ENCODE measurements at regions not wholly inside any gene's neighbourhood (a gene's known extent, or its start where the extent isn't known, plus 50 kb on each side); places are given as distances from the start of the nearest gene placed in this dataset.
A peak's percentile ranks its signal among the peaks of the same experiment; 100 is the strongest.

GRCh38 chr2:217146956-217147355, 287.1 kb upstream of the TNP1 start:
- no peak for FAIRE-seq
- DNase-seq (ENCODE audit: low spot score) = no peak

GRCh38 chr2:217142649-217143266, 282.9 kb upstream of the TNP1 start:
- DNase-seq (ENCODE audit: low spot score) = no peak
- no peak for FAIRE-seq

- FAIRE-seq = no peak
- no peak for DNase-seq (ENCODE audit: low spot score)
Observed at GRCh38 chr2:217138284-217138683, 278.4 kb upstream of the TNP1 start.

- DNase-seq (ENCODE audit: low spot score) (no peak), FAIRE-seq (no peak)
Observed at GRCh38 chr2:217127744-217128143, 267.9 kb upstream of the TNP1 start.

GRCh38 chr2:217125014-217125413, 265.1 kb upstream of the TNP1 start:
- no peak for FAIRE-seq
- no peak for DNase-seq (ENCODE audit: low spot score)

- FAIRE-seq = no peak
- DNase-seq (ENCODE audit: low spot score) = no peak
Observed at GRCh38 chr2:217124050-217124449, 264.2 kb upstream of the TNP1 start.

GRCh38 chr2:217121565-217121964, 261.7 kb upstream of the TNP1 start:
- FAIRE-seq (no peak), DNase-seq (ENCODE audit: low spot score) (no peak)

GRCh38 chr2:217120429-217120828, 260.6 kb upstream of the TNP1 start:
- DNase-seq (ENCODE audit: low spot score) (no peak), FAIRE-seq (no peak)

GRCh38 chr2:217118559-217119284, 258.9 kb upstream of the TNP1 start:
- FAIRE-seq = no peak
- no peak for DNase-seq (ENCODE audit: low spot score)

- DNase-seq (ENCODE audit: low spot score) = no peak
- no peak for FAIRE-seq
Observed at GRCh38 chr2:217117523-217117922, 257.7 kb upstream of the TNP1 start.

- no peak for DNase-seq (ENCODE audit: low spot score)
- FAIRE-seq = no peak
Observed at GRCh38 chr2:217116610-217117009, 256.7 kb upstream of the TNP1 start.

- DNase-seq (ENCODE audit: low spot score) (no peak), FAIRE-seq (no peak)
Observed at GRCh38 chr2:217114117-217114516, 254.3 kb upstream of the TNP1 start.

- no peak for FAIRE-seq
- no peak for DNase-seq (ENCODE audit: low spot score)
Observed at GRCh38 chr2:217113491-217113890, 253.6 kb upstream of the TNP1 start.

GRCh38 chr2:217110550-217110949, 250.7 kb upstream of the TNP1 start:
- DNase-seq (ENCODE audit: low spot score) = no peak
- FAIRE-seq = no peak

- DNase-seq (ENCODE audit: low spot score) (no peak), FAIRE-seq (no peak)
Observed at GRCh38 chr2:217108575-217109027, 248.7 kb upstream of the TNP1 start.

GRCh38 chr2:217108086-217108485, 248.2 kb upstream of the TNP1 start:
- no peak for FAIRE-seq
- DNase-seq (ENCODE audit: low spot score) = peak; percentile 22

GRCh38 chr2:217107480-217107879, 247.6 kb upstream of the TNP1 start:
- FAIRE-seq (no peak), DNase-seq (ENCODE audit: low spot score) (no peak)

GRCh38 chr2:217106650-217107014, 246.8 kb upstream of the TNP1 start:
- FAIRE-seq (peak; percentile 32), DNase-seq (ENCODE audit: low spot score) (peak; percentile 46)

GRCh38 chr2:217105733-217106649, 246.1 kb upstream of the TNP1 start:
- peak; percentile 85 for DNase-seq (ENCODE audit: low spot score)
- FAIRE-seq = peak; percentile 71

GRCh38 chr2:217103752-217104545, 244.1 kb upstream of the TNP1 start:
- no peak for FAIRE-seq
- peak; percentile 30 for DNase-seq (ENCODE audit: low spot score)

GRCh38 chr2:217102956-217103355, 243.1 kb upstream of the TNP1 start:
- DNase-seq (ENCODE audit: low spot score) (no peak), FAIRE-seq (no peak)
